ENCODE measurements at regions not wholly inside any gene's neighbourhood (a gene's known extent, or its start where the extent isn't known, plus 50 kb on each side); places are given as distances from the start of the nearest gene placed in this dataset.
"Not testable (repeated sequence)": the region's sequence is repeated elsewhere in the genome, so short reads cannot be mapped to it uniquely, and the experiment has no call there.

GRCh38 chr1:100657876-100658715, 61.4 kb upstream of the VCAM1 start:
- Histone ChIP-seq H3K36me3 (ENCODE audit: insufficient read depth, low read length, poor library complexity, severe bottlenecking) (no peaks in the 10 kb centered on the region), H3K27me3 (replicated peaks; ENCODE audit: insufficient read depth, low read depth, low read length, poor library complexity) (peaks cover 4% of the 10 kb centered on the region), H3K4me3 (ENCODE audit: low read depth, low read length, poor library complexity, severe bottlenecking) (no peak overlapping the region), H3K27ac (ENCODE audit: low read depth, low read length, poor library complexity, severe bottlenecking) (no peak overlapping the region), H3K4me1 (ENCODE audit: insufficient read depth, low read length, poor library complexity, severe bottlenecking) (no peaks in the 10 kb centered on the region), H3K9me3 (ENCODE audit: low read depth, low read length, poor library complexity, severe bottlenecking) (no peaks in the 10 kb centered on the region)
- intact Hi-C loops (cut with micrococcal nuclease; ENCODE audit: unreplicated experiment): no loop called here
- no peak for DNase-seq (ENCODE audit: low spot score)
- TF ChIP-seq CTCF (conservative IDR thresholded peaks at IDR 0.05; ENCODE audit: low read depth, low read length) (no peak), EZH2 (IDR thresholded peaks at IDR 0.05; ENCODE audit: borderline replicate concordance, low read depth, low read length, poor library complexity, severe bottlenecking) (no peak)
- no TSS peak for BruUV-seq (replicated peaks)
- CTCF ChIA-PET: no interaction called here
- POLR2A ChIA-PET (ENCODE audit: low non-redundant PET): no interaction called here

DNA sequence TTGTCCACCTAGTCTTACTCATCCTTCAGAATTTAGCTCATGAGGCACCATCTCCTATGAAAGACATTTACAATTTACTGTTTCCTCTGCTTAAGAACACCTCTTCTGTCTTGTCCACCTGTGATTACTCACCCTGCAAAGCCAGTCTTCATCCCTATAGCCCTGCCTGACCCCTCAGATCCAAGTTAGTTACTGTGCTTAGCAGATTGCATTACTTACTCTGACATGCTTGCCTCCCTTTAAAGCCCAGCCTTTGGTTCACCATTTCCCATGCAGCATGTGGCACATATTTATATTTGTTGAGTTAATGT, 60.9 kb upstream of the VCAM1 start:
- no TSS peak for BruUV-seq (replicated peaks)
- TF ChIP-seq EZH2 (IDR thresholded peaks at IDR 0.05; ENCODE audit: borderline replicate concordance, low read depth, low read length, poor library complexity, severe bottlenecking): no peak
- no peak for TF ChIP-seq CTCF (conservative IDR thresholded peaks at IDR 0.05; ENCODE audit: low read depth, low read length)
- no peaks in the 10 kb centered on the region for H3K36me3 ChIP-seq (ENCODE audit: insufficient read depth, low read length, poor library complexity, severe bottlenecking)
- no peaks in the 10 kb centered on the region for H3K9me3 ChIP-seq (ENCODE audit: low read depth, low read length, poor library complexity, severe bottlenecking)
- no peaks in the 10 kb centered on the region for H3K4me1 ChIP-seq (ENCODE audit: insufficient read depth, low read length, poor library complexity, severe bottlenecking)
- intact Hi-C loops (cut with micrococcal nuclease; ENCODE audit: unreplicated experiment): no loop called here
- CTCF ChIA-PET: no interaction called here
- no peak overlapping the region for H3K4me3 ChIP-seq (ENCODE audit: low read depth, low read length, poor library complexity, severe bottlenecking)
- no peak overlapping the region for H3K27ac ChIP-seq (ENCODE audit: low read depth, low read length, poor library complexity, severe bottlenecking)
- H3K27me3 ChIP-seq (replicated peaks; ENCODE audit: insufficient read depth, low read depth, low read length, poor library complexity): peaks cover 4% of the 10 kb centered on the region
- no peak for DNase-seq (ENCODE audit: low spot score)
- POLR2A ChIA-PET (ENCODE audit: low non-redundant PET): no interaction called here

DNA sequence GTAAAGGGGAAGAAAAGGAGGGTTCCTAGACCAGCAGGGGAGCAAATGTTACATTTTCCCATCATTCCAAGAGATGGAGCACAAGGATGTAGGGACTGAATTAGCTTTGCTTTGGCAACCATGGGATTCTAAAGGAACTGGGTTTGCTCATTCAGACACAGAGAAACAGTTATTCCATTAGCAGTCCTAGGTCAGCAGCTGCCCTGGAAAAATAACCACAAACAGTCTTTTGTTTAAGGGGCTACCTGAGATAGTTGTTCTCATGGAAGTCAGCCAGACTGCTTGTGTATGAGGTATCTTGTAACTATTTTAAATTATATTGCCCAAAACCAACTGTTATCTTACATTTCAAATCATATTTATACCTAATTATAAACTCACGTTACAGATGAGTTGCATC, 58.4 kb upstream of the VCAM1 start:
- intact Hi-C loops (cut with micrococcal nuclease; ENCODE audit: unreplicated experiment): no loop called here
- ChIA-PET CTCF (no interaction called here), POLR2A (ENCODE audit: low non-redundant PET) (no interaction called here)
- Histone ChIP-seq H3K36me3 (ENCODE audit: insufficient read depth, low read length, poor library complexity, severe bottlenecking) (no peaks in the 10 kb centered on the region), H3K27ac (ENCODE audit: low read depth, low read length, poor library complexity, severe bottlenecking) (no peak overlapping the region), H3K4me3 (ENCODE audit: low read depth, low read length, poor library complexity, severe bottlenecking) (no peak overlapping the region), H3K4me1 (ENCODE audit: insufficient read depth, low read length, poor library complexity, severe bottlenecking) (no peaks in the 10 kb centered on the region), H3K9me3 (ENCODE audit: low read depth, low read length, poor library complexity, severe bottlenecking) (no peaks in the 10 kb centered on the region), H3K27me3 (replicated peaks; ENCODE audit: insufficient read depth, low read depth, low read length, poor library complexity) (peaks cover 4% of the 10 kb centered on the region)
- TF ChIP-seq EZH2 (IDR thresholded peaks at IDR 0.05; ENCODE audit: borderline replicate concordance, low read depth, low read length, poor library complexity, severe bottlenecking): no peak
- TF ChIP-seq CTCF (conservative IDR thresholded peaks at IDR 0.05; ENCODE audit: low read depth, low read length): no peak
- DNase-seq (ENCODE audit: low spot score): no peak
- BruUV-seq (replicated peaks): no TSS peak

DNA sequence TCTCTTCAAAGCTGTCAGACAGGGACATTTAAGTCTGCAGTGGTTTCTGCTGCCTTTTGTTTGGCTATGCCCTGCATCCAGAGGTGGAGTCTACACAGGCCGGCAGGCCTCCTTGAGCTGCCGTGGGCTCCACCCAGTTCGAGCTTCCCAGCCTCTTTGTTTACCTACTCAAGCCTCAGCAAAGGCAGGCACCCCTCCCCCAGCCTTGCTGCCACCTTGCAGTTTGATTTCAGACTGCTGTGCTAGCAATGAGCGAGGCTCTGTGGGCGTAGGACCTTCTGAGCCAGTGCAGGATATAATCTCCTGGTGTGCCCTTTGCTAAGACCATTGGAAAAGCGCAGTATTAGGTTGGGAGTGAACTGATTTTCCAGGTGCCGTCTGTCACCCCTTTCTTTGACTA, 51.0 kb upstream of the VCAM1 start:
- intact Hi-C loops (cut with micrococcal nuclease; ENCODE audit: unreplicated experiment); CTCF ChIA-PET; H3K36me3 ChIP-seq (ENCODE audit: insufficient read depth, low read length, poor library complexity, severe bottlenecking); H3K4me1 ChIP-seq (ENCODE audit: insufficient read depth, low read length, poor library complexity, severe bottlenecking); H3K27me3 ChIP-seq (replicated peaks; ENCODE audit: insufficient read depth, low read depth, low read length, poor library complexity); H3K4me3 ChIP-seq (ENCODE audit: low read depth, low read length, poor library complexity, severe bottlenecking); BruUV-seq (replicated peaks); H3K27ac ChIP-seq (ENCODE audit: low read depth, low read length, poor library complexity, severe bottlenecking); POLR2A ChIA-PET (ENCODE audit: low non-redundant PET); DNase-seq (ENCODE audit: low spot score); H3K9me3 ChIP-seq (ENCODE audit: low read depth, low read length, poor library complexity, severe bottlenecking): not testable (repeated sequence)
